Fibroblast of pulmonary artery (primary cell): ENCODE measurements at regions not wholly inside any gene's neighbourhood (a gene's known extent, or its start where the extent isn't known, plus 50 kb on each side); places are given as distances from the start of the nearest gene placed in this dataset.
A peak's percentile ranks its signal among the peaks of the same experiment; 100 is the strongest.

Source experiments
- DNase-seq: peaks from one replicate; pipeline ENCODE4 v3.0.0-alpha.2; 2010; ENCODE audit warnings: low read depth
- H3K4me3 ChIP-seq: replicated peaks from 2 replicates; pipeline ENCODE4 v1.5.1; 2011; ENCODE audit warnings: low read depth, mild to moderate bottlenecking, control low read depth, low read length, moderate library complexity
- TF ChIP-seq, protein P1 (sequence below): IDR thresholded peaks from 2 replicates; pipeline ENCODE4 v1.5.1; 2011; ENCODE audit warnings: mild to moderate bottlenecking, control low read depth, low read length, inconsistent platforms; ENCODE audit errors: missing control alignments

DNA sequence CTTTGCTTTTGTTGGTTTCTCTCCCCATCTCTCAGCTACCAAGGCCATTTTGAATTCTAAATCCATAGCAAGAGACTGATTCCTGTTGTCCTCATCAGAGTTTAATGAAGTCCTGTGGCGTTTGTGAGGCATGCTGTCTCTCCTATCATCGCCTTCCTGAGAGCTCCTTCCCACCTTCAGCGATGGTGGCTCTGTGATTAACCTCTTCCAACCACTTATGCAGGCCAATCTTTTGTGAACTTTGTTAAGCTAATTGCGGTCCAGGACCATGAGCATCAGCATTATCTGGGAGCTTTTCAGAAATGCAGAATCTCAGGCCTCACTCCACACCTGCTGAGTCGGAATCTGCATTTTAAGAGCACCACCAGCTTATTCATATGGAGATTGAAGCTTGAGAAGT is 272.5 kb upstream of the CDYL start:
- DNase-seq: no peak
- H3K4me3 ChIP-seq: no peak overlapping the region
- TF ChIP-seq, protein P1, sequence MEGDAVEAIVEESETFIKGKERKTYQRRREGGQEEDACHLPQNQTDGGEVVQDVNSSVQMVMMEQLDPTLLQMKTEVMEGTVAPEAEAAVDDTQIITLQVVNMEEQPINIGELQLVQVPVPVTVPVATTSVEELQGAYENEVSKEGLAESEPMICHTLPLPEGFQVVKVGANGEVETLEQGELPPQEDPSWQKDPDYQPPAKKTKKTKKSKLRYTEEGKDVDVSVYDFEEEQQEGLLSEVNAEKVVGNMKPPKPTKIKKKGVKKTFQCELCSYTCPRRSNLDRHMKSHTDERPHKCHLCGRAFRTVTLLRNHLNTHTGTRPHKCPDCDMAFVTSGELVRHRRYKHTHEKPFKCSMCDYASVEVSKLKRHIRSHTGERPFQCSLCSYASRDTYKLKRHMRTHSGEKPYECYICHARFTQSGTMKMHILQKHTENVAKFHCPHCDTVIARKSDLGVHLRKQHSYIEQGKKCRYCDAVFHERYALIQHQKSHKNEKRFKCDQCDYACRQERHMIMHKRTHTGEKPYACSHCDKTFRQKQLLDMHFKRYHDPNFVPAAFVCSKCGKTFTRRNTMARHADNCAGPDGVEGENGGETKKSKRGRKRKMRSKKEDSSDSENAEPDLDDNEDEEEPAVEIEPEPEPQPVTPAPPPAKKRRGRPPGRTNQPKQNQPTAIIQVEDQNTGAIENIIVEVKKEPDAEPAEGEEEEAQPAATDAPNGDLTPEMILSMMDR: no peak

DNA sequence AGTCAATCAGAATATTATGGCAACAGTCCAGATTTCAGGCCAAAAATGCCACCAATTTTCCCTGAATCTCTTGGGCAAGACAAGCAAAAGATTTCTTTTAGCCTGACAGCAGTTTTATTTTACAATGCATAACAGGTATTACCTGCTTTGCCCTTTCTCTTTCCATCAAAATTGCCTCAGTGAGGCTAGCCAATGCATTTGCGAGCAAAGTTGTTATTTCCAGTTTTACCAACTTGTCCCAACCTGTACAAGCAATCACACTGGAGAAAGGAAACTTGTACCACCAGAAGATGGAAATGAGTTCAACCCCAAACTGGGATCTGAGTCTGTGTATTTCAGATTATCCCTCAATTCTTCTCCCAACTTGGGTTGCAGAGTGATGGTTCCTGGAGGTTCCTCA is 279.9 kb upstream of the CDYL start:
- no peak for DNase-seq
- TF ChIP-seq, protein P1: no peak
- H3K4me3 ChIP-seq: no peak overlapping the region

DNA sequence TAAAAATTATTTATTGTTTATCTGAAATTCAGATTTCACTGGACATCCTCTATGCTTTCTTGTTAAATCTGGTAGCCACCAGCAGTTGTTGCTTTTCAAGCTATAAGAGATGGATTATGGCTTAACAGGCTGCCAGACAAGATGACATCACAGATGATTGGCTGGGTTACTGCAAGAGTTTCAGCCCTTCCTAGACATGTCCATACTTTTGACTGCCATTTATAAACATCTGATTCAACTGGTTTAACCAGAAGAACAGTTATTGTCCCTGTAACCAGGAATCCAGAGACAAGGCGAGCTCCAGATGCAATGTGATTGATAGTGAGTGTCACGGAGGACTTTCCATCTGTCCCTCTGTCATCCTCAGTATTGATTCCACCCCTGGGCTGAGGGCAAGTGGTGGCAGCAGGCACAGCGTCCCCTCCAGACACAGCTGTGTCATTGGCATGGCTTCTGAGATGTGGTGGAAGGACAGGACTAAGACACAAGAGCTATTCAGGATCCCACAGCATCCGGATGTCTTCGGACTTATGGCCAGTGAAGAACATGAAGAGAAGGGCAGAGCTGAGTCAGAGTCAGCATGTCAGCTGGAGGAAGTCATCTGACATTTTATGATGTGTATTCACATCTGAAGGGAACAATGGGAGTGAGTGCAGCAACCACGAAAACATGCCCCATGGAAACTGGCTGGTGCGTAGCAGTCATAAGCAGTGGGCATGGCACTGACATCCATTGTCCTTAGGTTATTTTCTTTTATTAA is 284.5 kb upstream of the CDYL start:
- peak; percentile 72 for DNase-seq
- TF ChIP-seq, protein P1: no peak
- H3K4me3 ChIP-seq: no peak overlapping the region

DNA sequence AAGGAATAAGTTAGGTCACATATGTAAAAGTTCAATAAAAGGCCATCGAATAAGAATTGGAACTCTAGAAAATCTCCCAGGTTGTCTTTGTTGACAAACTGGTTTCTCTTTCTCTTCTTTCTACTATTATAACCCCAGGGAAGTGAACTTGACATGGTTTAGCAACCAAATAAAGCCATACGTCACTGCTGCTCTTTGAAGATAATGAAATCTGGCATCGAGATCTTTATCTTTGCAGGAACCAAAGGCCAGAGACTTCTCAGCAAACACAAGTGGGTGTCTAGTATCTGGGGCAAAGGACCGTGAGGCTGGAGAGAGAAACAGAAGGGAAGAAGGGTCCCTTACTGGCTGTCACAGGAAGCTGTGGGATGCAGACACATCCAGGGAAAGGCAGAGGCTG is 286.7 kb upstream of the CDYL start:
- no peak for DNase-seq
- H3K4me3 ChIP-seq: no peak overlapping the region
- TF ChIP-seq, protein P1: no peak

DNA sequence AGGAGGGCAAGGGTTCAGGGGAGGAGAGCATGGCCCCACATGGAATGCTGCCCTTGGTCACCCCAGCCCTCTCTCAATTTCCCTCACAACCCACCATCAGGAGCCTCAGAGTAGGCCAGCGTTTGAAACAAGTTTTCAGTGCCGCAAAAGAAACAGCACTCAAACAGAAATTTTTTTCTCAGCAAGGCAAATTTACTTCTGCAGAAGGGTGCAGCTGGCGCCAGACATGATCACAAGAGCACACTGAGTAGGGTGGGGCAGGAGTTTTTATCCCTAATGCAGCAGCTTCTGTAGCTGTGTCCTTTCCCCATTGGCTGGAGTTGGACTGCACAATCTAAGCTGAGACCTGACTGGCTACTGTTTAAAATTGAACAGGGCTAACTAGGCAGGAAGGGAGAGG is 287.8 kb upstream of the CDYL start:
- DNase-seq: no peak
- TF ChIP-seq, protein P1: no peak
- H3K4me3 ChIP-seq: no peak overlapping the region

DNA sequence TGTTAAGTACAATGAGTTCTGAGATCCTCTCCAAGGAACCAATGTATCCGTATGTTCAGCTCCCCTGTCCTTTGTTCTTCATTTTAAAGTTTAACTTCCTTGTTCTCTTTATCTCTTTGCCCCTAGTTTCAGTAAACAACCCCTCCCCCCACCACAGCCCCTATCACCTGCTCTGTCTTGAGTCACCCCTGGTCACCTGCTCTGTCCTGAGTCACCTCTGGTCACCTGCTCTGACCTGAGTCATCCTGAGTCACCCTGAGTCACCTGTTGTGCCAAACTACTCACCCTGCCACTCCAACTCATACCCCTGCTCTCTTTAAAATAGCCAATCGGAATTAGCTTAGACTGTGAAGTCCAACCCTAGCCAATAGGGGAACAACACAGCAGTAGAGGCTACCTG is 288.7 kb upstream of the CDYL start:
- TF ChIP-seq, protein P1: no peak
- no peak overlapping the region for H3K4me3 ChIP-seq
- DNase-seq: no peak

DNA sequence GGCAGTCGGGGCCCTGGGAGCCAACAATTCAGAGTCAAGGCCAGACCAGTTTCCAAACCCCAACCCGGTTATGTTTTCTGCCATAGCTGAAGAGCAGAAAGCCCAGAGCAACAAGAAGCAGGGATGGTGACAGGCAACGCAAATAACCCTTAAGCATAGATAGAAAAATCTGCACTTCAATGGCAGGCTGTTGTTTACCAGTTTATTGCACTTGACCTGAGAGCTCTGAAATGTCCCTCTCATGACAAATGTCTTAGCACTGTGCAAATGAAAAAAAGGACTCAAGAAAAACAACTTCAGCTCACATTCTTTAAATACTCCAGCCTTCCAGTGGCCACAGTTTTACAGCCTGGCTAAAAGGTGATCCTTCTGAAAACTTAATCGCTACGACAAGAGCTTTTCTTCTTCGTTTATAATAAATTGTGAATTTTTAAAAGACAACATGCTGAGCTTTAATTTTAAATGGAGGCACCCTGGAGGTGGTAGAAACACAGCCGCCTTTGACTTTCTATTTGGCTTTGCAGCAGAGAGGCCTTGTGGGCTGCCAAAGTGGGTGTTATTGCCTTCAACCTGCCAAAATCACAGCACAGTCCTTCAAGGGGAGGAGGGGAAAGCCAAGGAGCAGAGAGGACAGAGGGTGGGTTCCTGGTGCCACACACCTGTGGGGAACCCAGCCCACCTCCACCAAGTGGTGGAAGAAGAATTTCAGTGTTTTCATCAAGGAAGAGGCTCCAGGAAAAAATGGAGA is 289.5 kb upstream of the CDYL start:
- H3K4me3 ChIP-seq: no peak overlapping the region
- no peak for DNase-seq
- TF ChIP-seq, protein P1: no peak
